M059J (cell line): ENCODE measurements at regions not wholly inside any gene's neighbourhood (a gene's known extent, or its start where the extent isn't known, plus 50 kb on each side); places are given as distances from the start of the nearest gene placed in this dataset.
"Not testable (repeated sequence)": the region's sequence is repeated elsewhere in the genome, so short reads cannot be mapped to it uniquely, and the experiment has no call there.

Source experiments
- DNase-seq: peaks from one replicate; pipeline ENCODE4 v3.0.0-alpha.2; 2012; ENCODE audit warnings: low read depth

DNA sequence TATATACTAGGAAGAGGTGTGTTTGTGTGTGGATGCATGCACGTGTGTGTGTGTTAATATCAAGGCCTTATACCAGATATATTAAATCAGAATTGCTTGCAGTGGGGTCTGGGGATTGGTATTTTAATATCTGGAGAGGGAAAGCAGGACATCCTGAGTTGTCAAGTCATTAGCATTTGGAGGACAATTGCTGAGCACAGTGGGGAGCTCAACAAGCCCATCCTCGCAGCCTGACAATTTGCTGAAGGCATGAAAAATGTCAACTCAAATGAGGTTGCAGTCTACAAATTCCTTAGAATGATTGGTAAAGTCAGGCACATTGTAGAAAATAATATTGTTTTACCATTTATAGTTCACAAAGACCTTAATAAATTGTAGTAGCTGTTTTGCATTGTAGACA is 627.4 kb downstream of the LRRC70 start:
- no peak for DNase-seq

DNA sequence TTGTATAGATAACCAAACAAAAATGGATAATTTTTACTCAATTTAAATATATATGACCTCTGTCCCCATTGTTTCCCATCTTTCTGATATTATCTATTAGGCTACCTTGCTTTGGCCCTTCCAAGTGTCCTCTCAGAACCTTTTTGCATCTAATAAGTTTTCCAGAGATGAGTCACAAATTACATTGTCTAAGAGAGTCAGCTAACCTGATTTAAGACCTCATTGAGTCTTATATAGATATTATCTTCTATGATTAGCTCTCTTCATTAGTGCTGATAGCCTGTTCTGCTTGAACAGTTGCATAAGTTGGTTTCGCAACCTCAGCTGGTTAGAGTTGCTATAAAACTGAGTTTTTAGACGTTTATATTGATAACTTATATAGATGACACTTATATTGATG is 623.1 kb downstream of the LRRC70 start:
- DNase-seq: no peak

DNA sequence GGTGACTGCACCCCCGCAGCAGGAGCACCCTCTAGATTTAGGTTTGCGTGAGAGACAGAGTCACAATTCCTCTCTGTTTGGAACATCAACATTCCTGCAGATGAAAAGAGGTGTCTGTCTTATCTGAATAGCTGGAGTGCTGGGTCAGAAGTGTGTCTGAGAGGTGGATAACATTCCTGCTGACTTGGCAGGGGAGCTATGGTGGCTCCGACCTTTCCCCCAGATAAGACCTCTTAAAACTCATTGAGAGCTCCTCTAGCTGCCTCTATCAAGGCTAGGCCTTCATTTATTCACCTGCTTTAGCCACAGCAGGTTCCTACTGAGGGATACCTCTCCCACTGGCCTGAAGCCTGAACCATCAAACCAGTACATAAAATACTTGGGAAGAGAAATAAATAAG is 615.5 kb downstream of the LRRC70 start:
- no peak for DNase-seq

DNA sequence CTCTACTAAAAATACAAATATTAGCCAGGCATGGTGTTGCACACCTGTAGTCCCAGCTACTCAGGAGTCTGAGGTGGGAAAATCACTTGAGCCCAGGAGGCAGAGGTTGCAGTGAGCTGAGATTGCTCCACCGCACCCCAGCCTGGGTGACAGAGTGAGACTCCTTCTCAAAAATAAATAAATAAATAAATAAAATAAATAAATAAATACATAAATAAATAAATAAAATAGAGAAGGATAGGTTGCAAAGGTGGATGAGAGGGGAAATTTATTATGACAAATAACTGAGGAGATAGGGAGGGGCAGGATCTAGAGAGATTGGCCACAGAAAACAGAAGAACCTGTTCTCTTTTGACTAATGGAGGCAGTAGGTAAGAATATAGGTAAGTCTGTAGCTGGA is 601.6 kb downstream of the LRRC70 start:
- DNase-seq: not testable (repeated sequence)

DNA sequence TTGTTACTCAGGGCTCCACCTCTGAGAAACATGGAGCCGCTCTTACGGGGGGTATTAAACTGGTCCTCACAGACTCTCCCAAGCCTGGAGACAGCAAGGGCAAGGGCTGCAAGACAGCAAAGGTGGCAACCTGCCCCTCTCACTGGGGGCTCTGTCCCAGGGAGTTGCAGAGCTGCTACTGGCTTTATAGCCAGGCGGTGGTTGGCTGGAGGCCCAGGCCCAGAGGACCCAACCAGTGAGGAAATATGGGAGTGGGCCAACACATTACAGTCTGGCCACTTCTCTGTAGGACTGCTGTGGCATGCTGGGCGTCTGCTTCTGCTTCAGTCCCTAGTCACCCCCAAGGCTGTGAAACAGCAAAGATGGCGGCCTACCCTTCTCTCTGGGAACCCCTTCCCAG is 597.2 kb downstream of the LRRC70 start:
- no peak for DNase-seq

DNA sequence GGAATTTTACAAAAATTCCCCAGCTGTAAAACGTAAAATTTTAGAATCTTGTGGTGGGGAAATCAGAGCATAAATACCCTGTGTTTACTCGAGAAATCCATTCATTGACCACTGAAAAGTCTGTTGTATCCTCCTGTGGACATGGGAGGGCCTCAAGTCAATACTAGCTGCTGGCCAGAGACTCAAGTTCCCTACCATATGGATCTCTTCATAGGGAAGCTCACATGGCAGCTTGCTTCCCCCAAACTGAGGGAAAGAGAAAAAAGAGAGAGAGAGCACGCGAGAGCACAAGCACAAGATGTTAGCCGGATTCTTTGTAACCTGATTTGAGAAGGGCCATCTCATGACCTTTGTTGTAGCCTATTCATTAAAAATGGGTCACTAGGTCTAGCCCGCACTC is 591.9 kb downstream of the LRRC70 start:
- DNase-seq: no peak

DNA sequence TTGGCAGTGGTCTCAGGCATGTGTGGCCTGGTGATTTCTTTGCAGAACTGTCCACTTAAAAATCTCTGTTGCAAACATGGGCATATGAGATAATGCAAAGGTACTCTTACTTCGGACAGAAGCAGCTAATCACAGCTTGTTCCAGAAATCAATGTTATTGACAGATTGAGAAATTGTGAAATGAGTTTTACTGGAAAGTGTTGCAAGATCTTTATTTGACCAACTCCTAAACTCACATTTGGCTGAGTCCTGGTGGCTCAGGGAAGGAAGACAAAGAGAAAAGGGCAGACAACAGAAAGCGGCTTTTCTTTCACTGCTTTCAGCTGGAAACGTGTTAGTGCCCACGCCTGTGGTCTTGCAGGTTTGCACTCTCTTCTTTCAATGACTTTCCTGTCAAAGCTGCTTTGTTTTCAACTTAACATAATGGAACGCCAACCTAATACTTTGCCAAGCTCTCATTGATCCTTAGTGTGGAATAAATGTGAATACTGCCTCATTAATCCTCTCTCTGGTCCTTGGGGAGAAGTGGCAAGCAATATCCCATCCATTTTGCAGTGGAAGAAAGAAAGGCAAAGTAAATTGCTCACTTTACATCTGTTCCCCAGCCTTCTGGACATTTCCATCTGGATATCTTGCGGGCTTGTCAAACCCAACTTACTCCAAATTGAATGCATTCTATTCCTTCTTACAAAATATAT is 586.4 kb downstream of the LRRC70 start:
- DNase-seq: no peak

DNA sequence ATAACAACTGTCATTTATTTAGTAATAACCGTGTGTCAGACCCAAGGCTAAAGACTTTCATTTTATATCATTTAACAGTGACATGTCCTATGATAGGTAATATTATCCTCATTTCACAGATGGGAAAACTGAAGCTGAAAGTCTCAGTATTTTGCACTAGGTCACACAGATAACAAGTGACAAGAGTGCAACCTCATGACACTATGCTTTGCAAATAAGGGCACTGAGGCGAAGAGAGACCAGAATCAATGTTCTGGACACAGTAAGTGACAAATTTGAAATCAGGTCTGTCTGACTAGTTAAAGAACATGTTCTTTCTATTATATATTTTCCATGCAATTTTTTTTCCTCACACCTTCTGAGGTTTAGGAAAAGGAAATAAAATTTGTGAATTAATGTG is 585.7 kb downstream of the LRRC70 start:
- no peak for DNase-seq

DNA sequence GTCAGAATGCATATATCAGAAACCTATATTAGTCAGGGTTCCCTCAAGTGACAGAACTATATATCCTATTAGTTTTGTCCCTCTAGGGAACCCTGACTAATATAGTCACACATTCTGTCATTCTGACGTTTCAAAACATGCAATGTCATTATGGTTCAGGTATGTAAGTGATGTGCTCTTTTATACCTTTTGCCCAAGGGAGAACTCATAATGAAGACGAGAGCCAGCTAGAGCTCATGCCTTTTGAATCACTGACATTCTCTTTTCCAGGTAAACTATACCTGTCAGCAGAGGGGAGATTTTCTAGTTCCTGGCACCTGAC is 576.7 kb downstream of the LRRC70 start:
- DNase-seq: no peak

DNA sequence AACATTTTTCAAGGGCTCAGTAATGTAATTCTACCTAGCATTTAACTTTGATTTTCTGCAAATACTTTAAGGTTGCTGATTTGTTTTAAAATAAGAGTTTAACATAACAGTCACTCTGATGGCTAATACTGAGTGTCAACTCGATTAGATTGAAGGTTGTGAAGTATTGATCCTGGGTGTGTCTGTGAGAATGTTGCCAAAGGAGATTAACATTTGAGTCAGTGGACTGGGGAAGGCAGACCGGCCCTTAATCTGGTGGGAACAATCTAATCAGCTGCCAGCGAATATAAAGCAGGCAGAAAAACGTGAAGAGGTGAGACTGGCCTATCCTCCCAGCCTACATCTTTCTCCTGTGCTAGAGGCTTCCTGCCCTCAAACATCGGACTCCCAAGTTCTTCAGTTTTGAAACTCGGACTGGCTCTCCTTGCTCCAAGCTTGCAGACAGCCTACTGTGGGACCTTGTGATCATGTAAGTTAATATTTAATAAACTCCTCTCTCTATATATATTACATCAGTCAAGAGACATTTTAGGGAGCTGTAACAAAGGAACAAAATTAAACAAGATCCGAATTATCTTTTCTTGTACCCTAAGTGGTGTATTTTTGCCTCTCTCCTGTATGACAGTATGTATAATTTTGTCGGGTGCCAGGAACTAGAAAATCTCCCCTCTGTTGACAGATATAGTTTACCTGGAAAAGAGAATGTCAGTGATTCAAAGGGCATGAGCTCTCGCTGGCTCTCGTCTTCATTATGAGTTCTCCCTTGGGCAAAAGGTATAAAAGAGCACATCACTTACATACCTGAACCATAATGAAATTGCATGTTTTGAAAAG is 576.1 kb downstream of the LRRC70 start:
- no peak for DNase-seq

DNA sequence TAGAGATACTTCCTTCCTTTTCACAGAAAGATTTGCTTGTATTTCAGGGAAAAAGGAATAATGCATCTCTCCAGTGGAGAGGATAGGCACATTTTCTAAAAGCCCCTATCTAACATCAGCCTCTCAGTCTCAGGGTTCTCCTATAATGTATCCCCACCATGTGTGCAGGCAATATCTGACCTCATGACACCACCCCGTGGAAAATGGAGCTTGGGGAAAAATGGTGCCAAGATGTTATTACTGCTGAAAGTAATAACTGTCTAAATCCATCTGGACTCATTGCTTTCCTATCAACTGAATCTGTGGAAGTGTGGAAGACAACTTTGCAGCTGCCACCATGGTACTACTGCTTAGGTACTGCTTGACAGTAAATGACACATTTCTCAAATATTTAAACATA is 574.3 kb downstream of the LRRC70 start:
- no peak for DNase-seq

DNA sequence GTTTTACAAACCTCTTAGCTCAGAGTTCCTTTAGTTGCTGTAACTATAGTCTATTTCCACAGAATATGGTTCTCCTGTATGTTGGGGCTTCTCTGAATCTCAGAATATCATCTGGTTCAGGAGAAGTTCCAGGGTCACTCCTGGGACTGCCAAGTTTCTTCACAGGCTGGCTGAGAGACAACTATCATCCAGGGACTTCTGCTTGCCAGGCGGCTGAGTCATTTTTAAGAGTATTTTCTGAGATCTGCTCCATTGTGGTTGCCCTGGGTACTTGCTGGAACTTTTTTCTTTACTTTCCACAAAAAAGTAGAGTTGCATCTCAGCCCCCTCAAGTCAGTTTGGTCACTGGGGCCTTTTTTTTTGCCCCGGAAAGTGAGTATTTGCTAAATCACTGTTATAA is 566.5 kb downstream of the LRRC70 start:
- no peak for DNase-seq

DNA sequence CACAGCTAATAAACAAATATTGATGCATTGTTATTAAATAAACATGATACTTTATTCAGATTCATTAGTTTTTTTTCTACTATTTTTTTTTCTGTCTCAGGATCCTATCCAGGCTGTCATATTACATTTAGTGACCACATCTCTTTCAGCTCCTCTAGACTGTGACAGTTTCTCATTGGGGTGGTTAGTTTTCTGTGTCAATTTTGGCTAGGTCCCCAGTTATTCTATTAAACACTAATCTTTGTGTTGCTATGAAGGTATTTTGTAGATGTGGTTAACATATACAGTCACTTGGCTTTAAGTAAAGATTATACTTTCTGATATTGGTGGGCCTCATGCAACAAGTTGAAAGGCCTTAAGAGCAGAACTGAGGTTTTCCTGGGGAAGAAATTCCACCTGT is 563.0 kb downstream of the LRRC70 start:
- no peak for DNase-seq

DNA sequence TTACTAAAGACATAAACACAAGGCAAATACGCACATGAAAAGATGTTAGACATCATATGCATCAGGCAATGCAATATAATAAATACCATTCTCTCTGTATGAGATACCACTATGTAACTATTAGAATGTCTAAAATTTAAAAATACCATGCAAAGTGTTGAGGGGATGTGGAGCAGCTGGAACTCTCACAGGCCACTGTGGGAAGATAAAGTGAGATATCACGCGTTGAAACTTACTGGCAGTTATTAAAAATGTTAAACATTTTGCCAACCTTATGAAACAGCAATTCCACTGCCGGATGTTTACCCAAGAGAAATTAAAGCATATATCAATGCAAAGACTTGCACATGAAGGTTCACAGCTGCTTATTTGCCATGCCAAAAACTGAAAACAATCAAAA is 556.7 kb downstream of the LRRC70 start:
- DNase-seq: no peak

DNA sequence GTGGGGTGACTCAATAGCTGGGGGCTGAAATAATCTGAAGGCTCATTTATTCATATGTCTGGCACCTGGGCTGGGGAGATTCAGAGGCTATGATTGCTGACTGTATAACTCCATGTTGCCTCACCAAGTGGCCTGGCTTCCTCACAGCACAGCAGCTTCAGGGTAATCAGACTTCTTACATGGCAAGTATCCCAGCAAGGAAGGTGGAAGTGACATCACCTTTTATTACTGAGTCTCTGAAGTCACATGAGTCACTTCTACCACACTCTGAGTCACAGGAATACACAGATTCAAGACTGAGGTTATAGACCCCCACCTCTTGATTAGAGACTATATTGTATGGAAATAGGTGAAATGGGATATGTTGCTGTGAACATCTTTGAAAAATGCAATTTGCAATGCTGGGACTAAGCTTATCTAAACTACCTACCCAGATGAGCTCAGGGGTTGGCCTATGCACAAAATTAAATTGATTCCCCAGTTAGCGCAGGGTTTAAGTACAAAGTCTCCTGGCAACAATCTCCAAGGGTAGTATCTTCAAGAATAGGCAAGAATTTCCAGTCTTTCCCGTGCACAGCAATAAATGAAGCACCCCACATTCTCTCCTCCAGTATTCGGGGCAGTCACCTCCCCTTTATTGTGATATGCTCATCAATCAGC is 553.1 kb downstream of the LRRC70 start:
- peak; percentile 78 for DNase-seq

DNA sequence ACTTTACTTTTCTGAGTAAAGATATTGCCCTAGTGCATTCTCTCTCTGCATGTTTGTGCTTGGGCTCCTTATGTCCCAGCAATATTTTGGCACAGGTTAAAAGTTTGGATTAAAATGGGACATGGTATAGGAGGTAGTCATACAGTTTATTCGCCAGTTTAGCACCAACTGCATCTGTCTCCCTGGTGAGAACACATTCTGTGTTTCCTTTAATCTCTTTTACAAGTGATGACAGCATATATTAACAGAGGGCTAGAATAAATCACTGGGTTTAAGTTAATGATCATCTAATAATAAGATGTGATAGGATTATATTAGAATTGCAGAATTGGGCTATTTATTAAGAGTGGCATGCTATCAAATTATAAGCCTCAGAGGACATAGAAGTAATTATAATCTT is 550.1 kb downstream of the LRRC70 start:
- no peak for DNase-seq

DNA sequence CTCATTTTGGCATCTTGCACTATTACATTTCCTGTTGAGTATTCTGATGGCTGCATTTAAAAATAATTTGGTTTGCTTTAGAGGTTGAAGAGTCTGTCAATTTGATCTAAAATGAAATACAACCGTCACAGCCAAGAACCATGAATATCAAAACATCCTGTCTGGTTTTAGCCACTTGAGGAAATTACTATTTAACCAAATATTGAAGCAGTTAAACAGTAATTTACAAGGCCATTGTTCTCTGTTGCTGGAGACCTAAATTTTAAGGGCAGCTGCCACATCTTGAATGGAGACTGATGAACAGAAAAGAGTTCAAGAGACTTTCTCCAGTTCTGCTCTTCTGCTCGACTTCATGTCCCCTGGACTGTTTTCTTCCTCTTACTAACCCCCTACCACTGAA is 549.4 kb downstream of the LRRC70 start:
- no peak for DNase-seq

DNA sequence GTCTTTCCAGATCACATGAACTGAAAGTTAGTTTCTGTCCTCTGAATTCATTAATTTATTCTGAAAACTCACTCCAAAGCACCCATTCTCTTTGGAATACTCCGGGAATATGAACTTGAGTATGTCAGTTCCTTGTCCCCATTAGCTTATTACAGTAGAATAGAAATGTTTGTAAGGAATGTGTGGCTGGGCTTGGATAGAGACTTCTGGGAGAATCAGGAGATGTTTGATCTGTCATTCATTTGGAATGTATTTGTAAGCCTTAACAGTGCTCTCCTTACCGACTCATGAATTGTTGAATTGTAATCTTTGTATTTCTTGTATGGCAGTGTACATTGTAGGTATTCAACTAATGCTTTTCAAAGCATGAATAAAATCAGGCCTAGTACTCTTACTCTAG is 548.4 kb downstream of the LRRC70 start:
- DNase-seq: peak; percentile 41

DNA sequence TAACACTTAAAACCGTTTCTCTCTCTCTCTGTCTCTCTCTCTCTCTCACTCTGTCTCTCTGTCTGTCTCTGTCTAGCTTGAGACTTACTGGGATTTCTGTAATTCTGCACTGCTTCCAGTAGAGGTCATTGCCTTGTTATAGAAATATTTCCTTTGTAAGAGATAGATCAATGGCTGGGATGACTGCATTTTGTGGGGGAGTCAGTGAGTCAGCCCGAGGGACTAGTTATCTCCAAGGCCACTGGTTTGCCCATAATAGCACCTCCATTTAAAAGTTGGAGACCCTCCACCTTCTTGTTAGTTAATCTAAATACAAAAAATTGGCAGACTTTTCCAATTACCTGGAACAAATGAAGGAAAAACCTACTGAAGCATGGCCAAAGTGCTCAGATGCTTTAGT is 547.2 kb downstream of the LRRC70 start:
- peak; percentile 35 for DNase-seq

DNA sequence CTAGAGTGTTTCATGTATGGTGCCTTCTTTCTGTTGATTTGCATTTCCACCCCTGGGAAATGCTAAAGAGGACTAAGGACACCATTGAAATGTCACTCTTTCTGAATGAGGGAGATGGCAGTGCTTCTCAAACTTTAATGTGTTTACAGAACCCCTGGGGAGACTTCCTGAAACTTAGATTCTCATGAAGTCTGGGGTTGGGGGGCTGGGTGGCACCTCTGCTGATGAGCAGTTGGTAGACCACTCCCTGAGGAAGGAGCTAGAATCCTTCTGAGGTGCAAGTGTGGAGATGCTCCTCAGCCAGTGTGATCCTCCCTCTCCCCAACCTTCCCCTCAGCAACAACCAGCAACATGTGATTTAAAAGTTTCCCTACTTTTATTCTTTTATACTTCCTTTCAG is 546.8 kb downstream of the LRRC70 start:
- no peak for DNase-seq

DNA sequence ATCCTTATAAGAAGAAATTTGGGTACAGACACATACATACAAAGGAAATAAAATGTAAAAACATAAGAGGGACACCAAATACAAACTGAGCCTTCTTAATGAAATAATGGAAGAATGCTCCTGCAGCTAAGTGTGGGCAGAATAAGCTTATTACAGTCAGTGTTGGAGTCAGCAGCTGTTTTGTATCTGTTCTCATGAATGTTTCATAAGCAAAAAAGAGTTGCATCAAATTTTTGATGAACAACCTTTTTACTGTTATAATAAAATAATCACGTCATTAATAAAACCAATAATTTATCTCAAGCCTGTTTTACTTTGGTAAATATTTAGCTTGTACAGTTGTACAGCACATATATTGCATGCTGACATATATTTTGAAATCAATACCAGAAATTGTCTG is 545.6 kb downstream of the LRRC70 start:
- no peak for DNase-seq

DNA sequence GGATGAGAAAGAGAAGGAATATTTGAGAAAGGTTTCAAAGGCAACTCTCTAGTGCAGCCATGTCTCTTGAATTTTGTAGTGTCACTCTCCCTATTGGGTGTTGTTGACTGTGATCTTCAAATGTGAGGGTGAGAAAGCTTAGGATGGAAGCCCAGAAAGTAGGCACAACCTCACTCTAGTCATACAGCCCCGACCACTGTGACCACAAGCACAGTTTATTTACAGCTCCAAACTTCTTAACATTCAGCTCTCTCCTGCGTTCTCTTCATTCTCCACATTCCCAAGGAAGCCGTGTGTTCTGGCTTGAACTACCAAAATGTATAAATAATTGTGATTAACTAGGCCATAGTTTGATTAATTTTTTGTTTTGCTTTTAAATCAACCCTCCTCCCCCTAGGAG is 542.9 kb downstream of the LRRC70 start:
- no peak for DNase-seq

DNA sequence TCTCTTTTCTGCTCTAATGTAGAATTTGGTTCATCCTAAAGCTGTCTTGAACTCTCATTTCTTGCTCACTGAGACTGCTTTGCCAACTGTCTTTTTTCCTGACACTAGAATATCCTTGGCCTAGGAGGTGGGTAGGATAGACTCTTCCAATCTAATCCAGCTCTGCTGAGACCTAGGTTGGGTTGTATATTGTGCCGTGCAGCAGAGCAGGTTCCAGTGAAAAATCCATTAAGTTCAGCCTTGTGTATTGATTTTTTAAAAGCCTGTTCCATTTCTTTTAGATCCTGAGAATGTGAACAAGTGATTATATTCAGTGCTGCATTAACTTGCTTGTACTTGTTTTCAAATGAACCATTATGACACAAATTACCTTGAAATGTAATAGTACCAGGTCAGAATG is 539.6 kb downstream of the LRRC70 start:
- no peak for DNase-seq
